Neutrophil (primary cell): ENCODE measurements at regions not wholly inside any gene's neighbourhood (a gene's known extent, or its start where the extent isn't known, plus 50 kb on each side); places are given as distances from the start of the nearest gene placed in this dataset.

Experiments used
- H3K27ac ChIP-seq: fragments of 200-600 bp; sonication (generic); 2 replicates; pipeline ENCODE4 v1.5.1; 2016; ENCODE audit warnings: mild to moderate bottlenecking, moderate library complexity
- H3K27me3 ChIP-seq: fragments of 200-600 bp; sonication (generic); 2 replicates; pipeline ENCODE4 v1.6.0; 2016; ENCODE audit warnings: mild to moderate bottlenecking
- H3K36me3 ChIP-seq: fragments of 200-600 bp; sonication (generic); 2 replicates; pipeline ENCODE4 v1.5.1; 2017
- H3K4me1 ChIP-seq, 2 experiments: fragments of 200-600 bp in 1 of 2; sonication (generic) in 1 of 2; 1 replicate in 1 of 2; 2 replicates in 1 of 2; pipeline versions ENCODE4 v1.5.1 to v1.6.1; 2013 to 2016; ENCODE audit warnings: low read depth in 1 of 2, low read length in 1 of 2, mild to moderate bottlenecking in 1 of 2, moderate library complexity in 1 of 2; ENCODE audit not compliant: control insufficient read depth in 1 of 2, insufficient read depth in 1 of 2
- H3K4me3 ChIP-seq, 2 experiments: fragments of 200-600 bp in 1 of 2; sonication (generic) in 1 of 2; 1 replicate in 1 of 2; 2 replicates in 1 of 2; pipeline ENCODE4 v1.5.1; 2013 to 2016; ENCODE audit warnings: low read depth in 1 of 2, low read length in 1 of 2, mild to moderate bottlenecking in 1 of 2, moderate library complexity in 1 of 2
- H3K9me3 ChIP-seq: fragments of 200-600 bp; sonication (generic); 2 replicates; pipeline ENCODE4 v1.5.1; 2016
- CTCF ChIP-seq: fragments of 200-600 bp; sonication (generic); IDR thresholded peaks from 2 replicates; pipeline ENCODE4 v1.5.1; 2016; ENCODE audit warnings: antibody characterized with exemption

GRCh38 chr9:81074221-81074620 lies 615.1 kb downstream of the TLE1 start:
- TF ChIP-seq CTCF: no peak
- Histone ChIP-seq H3K9me3 (no peaks in the 10 kb centered on the region), H3K36me3 (no peaks in the 10 kb centered on the region), H3K27me3 (no peaks in the 10 kb centered on the region), H3K4me1 (no peaks in the 10 kb centered on the region), H3K4me3 (no peak overlapping the region), H3K27ac (no peak overlapping the region)

- no peak overlapping the region for H3K4me3 ChIP-seq
- no peak overlapping the region for H3K27ac ChIP-seq
- no peak for TF ChIP-seq CTCF
- H3K36me3 ChIP-seq: no peaks in the 10 kb centered on the region
- H3K4me1 ChIP-seq: no peaks in the 10 kb centered on the region
- no peaks in the 10 kb centered on the region for H3K27me3 ChIP-seq
- no peaks in the 10 kb centered on the region for H3K9me3 ChIP-seq
These were observed 615.5 kb downstream of the TLE1 start for GRCh38 chr9:81073821-81074220.

GRCh38 chr9:81072758-81073157 lies 616.6 kb downstream of the TLE1 start:
- Histone ChIP-seq H3K27ac (no peak overlapping the region), H3K27me3 (no peaks in the 10 kb centered on the region), H3K4me3 (no peak overlapping the region), H3K4me1 (no peaks in the 10 kb centered on the region), H3K9me3 (no peaks in the 10 kb centered on the region), H3K36me3 (no peaks in the 10 kb centered on the region)
- TF ChIP-seq CTCF: no peak

GRCh38 chr9:81071108-81071507 lies 618.2 kb downstream of the TLE1 start:
- no peak for TF ChIP-seq CTCF

GRCh38 chr9:81070689-81071088 lies 618.7 kb downstream of the TLE1 start:
- TF ChIP-seq CTCF: no peak
- H3K27me3 ChIP-seq: no peaks in the 10 kb centered on the region

More at GRCh38 chr9:81071108-81071507, 618.2 kb downstream of the TLE1 start:
- no peaks in the 10 kb centered on the region for H3K9me3 ChIP-seq
- no peak overlapping the region for H3K27ac ChIP-seq
- no peaks in the 10 kb centered on the region for H3K36me3 ChIP-seq
- no peaks in the 10 kb centered on the region for H3K27me3 ChIP-seq
- H3K4me3 ChIP-seq: no peak overlapping the region
- H3K4me1 ChIP-seq: no peaks in the 10 kb centered on the region

GRCh38 chr9:81069923-81070322 lies 619.4 kb downstream of the TLE1 start:
- Histone ChIP-seq H3K9me3 (no peaks in the 10 kb centered on the region), H3K27me3 (no peaks in the 10 kb centered on the region), H3K4me3 (no peak overlapping the region), H3K36me3 (no peaks in the 10 kb centered on the region), H3K4me1 (no peaks in the 10 kb centered on the region), H3K27ac (no peak overlapping the region)
- no peak for TF ChIP-seq CTCF

More at GRCh38 chr9:81070689-81071088, 618.7 kb downstream of the TLE1 start:
- no peaks in the 10 kb centered on the region for H3K4me1 ChIP-seq
- H3K4me3 ChIP-seq: no peak overlapping the region
- H3K27ac ChIP-seq: no peak overlapping the region
- H3K36me3 ChIP-seq: no peaks in the 10 kb centered on the region
- H3K9me3 ChIP-seq: no peaks in the 10 kb centered on the region
